ENCODE measurements at regions not wholly inside any gene's neighbourhood (a gene's known extent, or its start where the extent isn't known, plus 50 kb on each side); places are given as distances from the start of the nearest gene placed in this dataset.

DNA sequence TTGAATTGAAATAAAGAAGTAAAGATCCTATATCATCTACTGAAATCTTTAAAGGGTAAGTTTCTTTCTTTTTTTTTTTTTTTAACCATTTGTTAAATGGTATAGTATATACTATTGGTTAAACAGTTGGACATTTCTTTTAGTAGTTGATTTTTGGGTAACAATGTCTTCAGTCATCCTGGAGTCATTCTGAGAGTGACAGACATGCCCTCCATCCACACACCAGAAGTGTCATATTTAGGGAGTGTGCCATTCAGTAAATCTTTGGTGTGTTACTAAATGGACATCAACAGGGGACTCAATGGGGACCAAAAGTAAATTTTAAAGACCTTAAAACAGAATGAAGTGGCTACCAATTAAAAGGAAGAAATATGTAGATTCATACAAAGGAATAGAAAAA is 50.8 kb upstream of the SLC39A10 start:
- Mint-ChIP-seq H3K4me3 (no peak overlapping the region), H3K9me3 (no peaks in the 10 kb centered on the region), H3K36me3 (peaks cover 0 to 4% (median 1%) of the 10 kb centered on the region in 3 donors), H3K27ac (peak overlapping the region in 1 of 8 donors; percentile 9), H3K4me1 (peaks cover 16 to 27% (median 24%) of the 10 kb centered on the region in 3 donors), H3K27me3 (peaks cover 0 to 4% of the 10 kb centered on the region in 2 donors)
- POLR2A ChIA-PET = no interaction called here
- H3K36me3 ChIP-seq (ENCODE audit: insufficient read depth, low read length) = no peaks in the 10 kb centered on the region
- no peak for DNase-seq
- no peaks in the 10 kb centered on the region for H3K9me3 ChIP-seq (ENCODE audit: low read length)
- H3K27ac ChIP-seq (ENCODE audit: low read depth, low read length) = no peak overlapping the region
- no peak overlapping the region for H3K4me3 ChIP-seq (ENCODE audit: low read length)
- CTCF ChIA-PET = interaction anchor here (0.7 kb wide), 1 partner anchor 8 kb away, joined by 3 read pairs; no protein-coding TSS in a partner anchor
- H3K27me3 ChIP-seq (ENCODE audit: insufficient read depth, low read length, poor library complexity, severe bottlenecking) = no peaks in the 10 kb centered on the region
- no peaks in the 10 kb centered on the region for H3K4me1 ChIP-seq (ENCODE audit: insufficient read depth, low read length)

DNA sequence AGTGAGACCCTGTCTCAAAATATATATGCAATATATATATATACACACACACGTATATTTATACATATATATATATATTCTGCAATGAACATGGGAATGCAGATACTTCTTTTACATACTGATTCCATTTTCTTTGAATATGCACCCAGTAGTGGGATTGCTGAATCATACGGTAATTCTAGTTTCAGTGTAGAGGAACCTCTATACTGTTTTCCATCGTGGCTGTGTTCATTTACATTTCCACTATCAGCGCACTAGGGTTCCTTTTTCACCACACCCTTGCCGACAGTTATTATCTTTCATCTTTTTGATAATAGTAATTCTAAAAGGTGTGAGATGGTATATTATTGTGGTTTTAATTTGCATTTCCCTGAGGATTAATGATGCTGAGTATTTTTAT is 52.3 kb upstream of the SLC39A10 start:
- Histone ChIP-seq H3K4me3 (ENCODE audit: low read length) (no peak overlapping the region), H3K4me1 (ENCODE audit: insufficient read depth, low read length) (no peaks in the 10 kb centered on the region), H3K9me3 (ENCODE audit: low read length) (no peaks in the 10 kb centered on the region), H3K36me3 (ENCODE audit: insufficient read depth, low read length) (no peaks in the 10 kb centered on the region), H3K27me3 (ENCODE audit: insufficient read depth, low read length, poor library complexity, severe bottlenecking) (no peaks in the 10 kb centered on the region), H3K27ac (ENCODE audit: low read depth, low read length) (no peak overlapping the region)
- CTCF ChIA-PET = no interaction called here
- peaks cover 16 to 28% (median 24%) of the 10 kb centered on the region in 3 donors for H3K4me1 Mint-ChIP-seq
- DNase-seq = no peak
- H3K36me3 Mint-ChIP-seq = peaks cover 0 to 4% (median 1%) of the 10 kb centered on the region in 3 donors
- H3K9me3 Mint-ChIP-seq = no peaks in the 10 kb centered on the region
- H3K4me3 Mint-ChIP-seq = no peak overlapping the region
- peaks cover 0 to 4% of the 10 kb centered on the region in 2 donors for H3K27me3 Mint-ChIP-seq
- H3K27ac Mint-ChIP-seq = no peak overlapping the region
- POLR2A ChIA-PET = no interaction called here

DNA sequence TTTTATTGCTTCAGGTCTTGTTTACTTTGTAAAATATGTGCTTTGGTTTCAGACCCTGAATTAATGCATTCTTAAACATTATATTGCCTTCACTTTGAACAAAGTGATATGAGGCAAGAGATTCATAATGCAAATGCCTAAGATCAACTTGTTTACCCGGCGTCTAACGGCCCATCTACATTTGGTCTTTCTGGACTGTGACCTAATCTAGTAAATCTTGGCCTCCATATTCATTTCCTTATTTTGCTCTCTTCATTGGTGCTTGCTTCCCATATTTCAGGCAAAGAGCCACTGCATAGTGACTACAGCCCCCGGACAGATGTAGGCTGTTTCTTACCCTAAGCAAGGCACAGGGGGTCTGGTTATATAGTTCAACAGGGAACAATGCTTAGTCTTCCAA is 53.0 kb upstream of the SLC39A10 start:
- Mint-ChIP-seq H3K27ac (no peak overlapping the region), H3K4me3 (no peak overlapping the region), H3K36me3 (peaks cover 0 to 4% (median 1%) of the 10 kb centered on the region in 3 donors), H3K9me3 (no peaks in the 10 kb centered on the region), H3K27me3 (peaks cover 0 to 4% of the 10 kb centered on the region in 2 donors), H3K4me1 (peaks cover 9 to 21% (median 17%) of the 10 kb centered on the region in 3 donors)
- no peak for DNase-seq
- Histone ChIP-seq H3K27ac (ENCODE audit: low read depth, low read length) (no peak overlapping the region), H3K9me3 (ENCODE audit: low read length) (no peaks in the 10 kb centered on the region), H3K4me3 (ENCODE audit: low read length) (no peak overlapping the region), H3K4me1 (ENCODE audit: insufficient read depth, low read length) (no peaks in the 10 kb centered on the region), H3K27me3 (ENCODE audit: insufficient read depth, low read length, poor library complexity, severe bottlenecking) (no peaks in the 10 kb centered on the region), H3K36me3 (ENCODE audit: insufficient read depth, low read length) (no peaks in the 10 kb centered on the region)
- CTCF ChIA-PET = no interaction called here
- POLR2A ChIA-PET = no interaction called here

DNA sequence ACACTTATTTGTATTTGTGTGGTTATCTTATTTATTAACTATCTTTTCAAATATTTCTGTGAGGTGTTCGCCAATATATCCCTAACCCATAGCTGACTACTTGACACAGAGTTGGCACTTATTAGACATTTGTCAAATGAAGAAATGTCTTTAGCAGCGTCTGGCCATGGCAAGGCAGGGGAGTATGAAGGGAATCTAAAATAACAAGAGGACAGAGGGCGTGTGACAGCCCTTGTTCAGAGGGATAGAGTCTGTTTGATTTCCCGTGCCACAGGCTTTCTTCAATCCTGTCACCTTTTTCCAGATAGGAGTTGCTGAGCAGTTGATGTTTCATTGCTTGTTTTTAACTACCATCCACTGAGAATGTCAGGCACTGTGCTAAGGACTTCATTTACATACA is 53.6 kb upstream of the SLC39A10 start:
- no peak overlapping the region for H3K27ac ChIP-seq (ENCODE audit: low read depth, low read length)
- no peak overlapping the region for H3K4me3 Mint-ChIP-seq
- peaks cover 7 to 16% (median 15%) of the 10 kb centered on the region in 3 donors for H3K4me1 Mint-ChIP-seq
- H3K36me3 Mint-ChIP-seq = peaks cover 0 to 4% (median 2%) of the 10 kb centered on the region in 3 donors
- H3K27me3 ChIP-seq (ENCODE audit: insufficient read depth, low read length, poor library complexity, severe bottlenecking) = no peaks in the 10 kb centered on the region
- H3K9me3 Mint-ChIP-seq = no peaks in the 10 kb centered on the region
- peaks cover 0 to 2% of the 10 kb centered on the region in 2 donors for H3K27me3 Mint-ChIP-seq
- H3K36me3 ChIP-seq (ENCODE audit: insufficient read depth, low read length) = no peaks in the 10 kb centered on the region
- no peak overlapping the region for H3K4me3 ChIP-seq (ENCODE audit: low read length)
- no peak for DNase-seq
- H3K9me3 ChIP-seq (ENCODE audit: low read length) = no peaks in the 10 kb centered on the region
- ChIA-PET POLR2A (no interaction called here), CTCF (no interaction called here)
- H3K27ac Mint-ChIP-seq = peak overlapping the region in 1 of 8 donors; percentile 58
- H3K4me1 ChIP-seq (ENCODE audit: insufficient read depth, low read length) = no peaks in the 10 kb centered on the region

DNA sequence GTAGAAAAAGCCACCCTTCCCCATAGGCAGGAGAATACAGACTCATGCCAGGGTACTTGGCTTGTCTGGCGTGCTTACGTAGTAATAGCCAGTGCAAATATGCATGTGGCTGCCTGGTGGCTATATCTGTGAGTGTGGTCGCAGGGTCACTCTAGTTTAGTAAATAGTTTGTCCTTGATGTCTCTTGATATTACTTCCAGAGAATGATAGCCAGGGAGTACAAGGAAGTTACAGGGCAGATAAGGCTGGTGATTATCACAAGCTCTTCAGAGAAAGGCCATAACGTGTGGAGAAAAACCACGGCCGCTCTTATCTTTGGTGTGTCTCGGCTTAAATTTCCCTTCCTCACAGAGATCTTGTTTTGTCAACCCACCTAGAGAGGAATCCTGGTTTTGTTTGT is 54.3 kb upstream of the SLC39A10 start:
- H3K36me3 Mint-ChIP-seq = peaks cover 0 to 4% (median 2%) of the 10 kb centered on the region in 3 donors
- no peak overlapping the region for H3K27ac Mint-ChIP-seq
- CTCF ChIA-PET = no interaction called here

DNA sequence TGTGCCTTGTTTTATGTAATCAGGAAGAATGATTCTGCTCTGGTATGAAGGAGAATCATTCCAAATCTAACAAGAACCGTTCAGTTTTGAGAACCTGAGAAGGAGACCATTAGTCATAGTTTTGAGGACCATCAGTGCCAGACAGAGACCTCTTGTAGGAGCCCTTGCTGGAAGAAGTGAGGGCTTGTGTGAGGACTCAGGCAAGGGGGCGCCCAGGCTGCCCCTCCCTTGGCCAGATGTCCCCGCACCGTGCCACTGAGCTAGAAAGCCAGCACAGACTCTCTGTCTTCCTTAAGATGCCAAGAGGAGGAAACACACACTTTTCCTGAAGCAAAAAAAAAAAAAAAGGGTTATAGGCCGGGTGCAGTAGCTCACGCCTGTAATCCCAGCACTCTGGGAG is 55.7 kb upstream of the SLC39A10 start:
- ChIA-PET CTCF (interaction anchor here (1.1 to 1.3 kb wide), 3 partner anchors 9 to 59 kb away, joined by 3 to 4 read pairs (median 3); no protein-coding TSS in a partner anchor), POLR2A (no interaction called here)
- Histone ChIP-seq H3K27me3 (ENCODE audit: insufficient read depth, low read length, poor library complexity, severe bottlenecking) (no peaks in the 10 kb centered on the region), H3K36me3 (ENCODE audit: insufficient read depth, low read length) (no peaks in the 10 kb centered on the region), H3K4me3 (ENCODE audit: low read length) (no peak overlapping the region), H3K27ac (ENCODE audit: low read depth, low read length) (no peak overlapping the region), H3K9me3 (ENCODE audit: low read length) (no peaks in the 10 kb centered on the region), H3K4me1 (ENCODE audit: insufficient read depth, low read length) (no peaks in the 10 kb centered on the region)
- Mint-ChIP-seq H3K9me3 (no peaks in the 10 kb centered on the region), H3K36me3 (peaks cover 0 to 6% (median 1%) of the 10 kb centered on the region in 3 donors), H3K4me3 (no peak overlapping the region), H3K27me3 (peaks cover 0 to 2% of the 10 kb centered on the region in 2 donors), H3K4me1 (peaks cover 7 to 16% (median 15%) of the 10 kb centered on the region in 3 donors), H3K27ac (peak overlapping the region in 1 of 8 donors; percentile 48)
- DNase-seq = no peak

More for the DNA sequence above, 54.3 kb upstream of the SLC39A10 start:
- Mint-ChIP-seq H3K4me3 (no peak overlapping the region), H3K27me3 (peaks cover 0 to 2% of the 10 kb centered on the region in 2 donors), H3K4me1 (peaks cover 7 to 16% (median 15%) of the 10 kb centered on the region in 3 donors), H3K9me3 (no peaks in the 10 kb centered on the region)
- Histone ChIP-seq H3K27me3 (ENCODE audit: insufficient read depth, low read length, poor library complexity, severe bottlenecking) (no peaks in the 10 kb centered on the region), H3K9me3 (ENCODE audit: low read length) (no peaks in the 10 kb centered on the region), H3K36me3 (ENCODE audit: insufficient read depth, low read length) (no peaks in the 10 kb centered on the region), H3K4me1 (ENCODE audit: insufficient read depth, low read length) (no peaks in the 10 kb centered on the region), H3K27ac (ENCODE audit: low read depth, low read length) (no peak overlapping the region), H3K4me3 (ENCODE audit: low read length) (no peak overlapping the region)
- DNase-seq = no peak
- POLR2A ChIA-PET = no interaction called here

DNA sequence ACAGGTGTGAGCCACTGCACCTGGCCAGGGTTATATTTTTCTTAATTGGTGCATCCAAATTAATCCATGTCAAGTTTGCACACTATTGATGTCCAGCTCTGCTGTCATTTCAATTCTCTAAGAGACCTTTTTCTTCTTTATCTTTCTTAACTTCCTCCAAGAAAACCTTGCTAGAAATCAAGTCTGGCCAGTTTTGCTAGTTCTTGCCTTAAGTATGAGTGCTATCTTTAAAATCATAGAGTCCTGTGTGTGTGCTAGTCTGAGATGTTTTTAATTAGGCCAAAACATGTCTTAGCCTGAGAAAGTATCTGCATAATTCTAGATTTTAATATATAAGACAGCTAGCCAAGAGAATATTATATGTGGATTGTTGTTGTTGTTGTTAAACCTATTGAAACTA is 56.2 kb upstream of the SLC39A10 start:
- H3K9me3 Mint-ChIP-seq = peaks cover 0 to under 1% (median 0%) of the 10 kb centered on the region in 5 donors
- H3K4me3 Mint-ChIP-seq = no peak overlapping the region
- Histone ChIP-seq H3K4me1 (ENCODE audit: insufficient read depth, low read length) (no peaks in the 10 kb centered on the region), H3K9me3 (ENCODE audit: low read length) (no peaks in the 10 kb centered on the region), H3K36me3 (ENCODE audit: insufficient read depth, low read length) (no peaks in the 10 kb centered on the region), H3K4me3 (ENCODE audit: low read length) (no peak overlapping the region), H3K27ac (ENCODE audit: low read depth, low read length) (no peak overlapping the region), H3K27me3 (ENCODE audit: insufficient read depth, low read length, poor library complexity, severe bottlenecking) (no peaks in the 10 kb centered on the region)
- ChIA-PET CTCF (interaction anchor here (1.1 to 1.3 kb wide), 3 partner anchors 8 to 59 kb away, joined by 3 to 4 read pairs (median 3); no protein-coding TSS in a partner anchor), POLR2A (no interaction called here)
- H3K27me3 Mint-ChIP-seq = peaks cover 0 to 2% of the 10 kb centered on the region in 2 donors
- H3K36me3 Mint-ChIP-seq = peaks cover 0 to 4% (median 1%) of the 10 kb centered on the region in 3 donors
- H3K4me1 Mint-ChIP-seq = peaks cover 7 to 16% (median 15%) of the 10 kb centered on the region in 3 donors
- no peak for DNase-seq
- H3K27ac Mint-ChIP-seq = no peak overlapping the region

DNA sequence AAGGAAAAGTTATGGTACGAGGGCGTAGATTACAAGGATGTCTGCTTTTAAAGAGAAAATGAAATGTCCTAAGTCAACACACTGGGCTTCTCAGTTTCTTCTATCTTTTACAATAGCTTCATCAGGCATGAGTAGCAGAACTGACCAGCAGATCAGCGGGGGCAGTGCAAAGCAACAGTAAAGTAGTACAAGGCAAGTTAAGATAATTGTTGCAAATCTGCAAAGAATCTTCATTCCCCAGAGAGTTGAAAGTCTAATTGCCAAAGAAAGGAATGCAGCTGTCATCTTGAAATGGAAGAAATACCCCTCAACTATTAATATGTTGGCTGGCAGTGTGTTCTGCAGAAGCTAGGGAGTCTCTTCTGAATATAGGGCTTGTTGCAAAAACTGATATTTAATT is 60.2 kb upstream of the SLC39A10 start:
- ChIA-PET CTCF (interaction anchor here (0.7 kb wide), 1 partner anchor 63 kb away, joined by 3 read pairs; no protein-coding TSS in a partner anchor), POLR2A (no interaction called here)
- Histone ChIP-seq H3K27me3 (ENCODE audit: insufficient read depth, low read length, poor library complexity, severe bottlenecking) (no peaks in the 10 kb centered on the region), H3K36me3 (ENCODE audit: insufficient read depth, low read length) (no peaks in the 10 kb centered on the region), H3K9me3 (ENCODE audit: low read length) (no peaks in the 10 kb centered on the region), H3K4me1 (ENCODE audit: insufficient read depth, low read length) (no peaks in the 10 kb centered on the region), H3K4me3 (ENCODE audit: low read length) (no peak overlapping the region), H3K27ac (ENCODE audit: low read depth, low read length) (no peak overlapping the region)
- H3K27me3 Mint-ChIP-seq = peaks cover 0 to 2% of the 10 kb centered on the region in 2 donors
- no peak for DNase-seq
- peaks cover 0 to 4% (median 0%) of the 10 kb centered on the region in 5 donors for H3K9me3 Mint-ChIP-seq
- peaks cover 7 to 20% (median 19%) of the 10 kb centered on the region in 3 donors for H3K4me1 Mint-ChIP-seq
- no peak overlapping the region for H3K4me3 Mint-ChIP-seq
- no peak overlapping the region for H3K27ac Mint-ChIP-seq
- peaks cover 0 to 11% (median 1%) of the 10 kb centered on the region in 3 donors for H3K36me3 Mint-ChIP-seq
